HL-60 (cell line): ENCODE measurements at regions not wholly inside any gene's neighbourhood (a gene's known extent, or its start where the extent isn't known, plus 50 kb on each side); places are given as distances from the start of the nearest gene placed in this dataset.

Source experiments
- CTCF ChIP-seq: IDR thresholded peaks from one replicate; pipeline ENCODE4 v1.5.1; 2011; ENCODE audit warnings: low read length, control low read depth, inconsistent platforms; ENCODE audit not compliant: insufficient read depth
- GABPA ChIP-seq: IDR thresholded peaks from 2 replicates; pipeline ENCODE4 v1.6.1; 2012; ENCODE audit warnings: low read depth
- POLR2AphosphoS5 ChIP-seq: IDR thresholded peaks from 2 replicates; pipeline ENCODE4 v1.6.1; 2012; ENCODE audit warnings: low read depth

- no peak for TF ChIP-seq CTCF
- TF ChIP-seq GABPA = no peak
- TF ChIP-seq POLR2AphosphoS5 = no peak
Observed at GRCh38 chr6:125574604-125575003, 174.8 kb upstream of the HEY2 start.
